IPS DF 6.9 (cell line): ENCODE measurements at regions not wholly inside any gene's neighbourhood (a gene's known extent, or its start where the extent isn't known, plus 50 kb on each side); places are given as distances from the start of the nearest gene placed in this dataset.

Source experiments
- DNase-seq: peaks from one replicate; pipeline ENCODE4 v3.0.0-alpha.2; 2013; ENCODE audit warnings: low read depth, low spot score
- H3K27ac ChIP-seq: one replicate; pipeline ENCODE4 v1.5.1; 2013; ENCODE audit warnings: low read length, control low read depth
- H3K27me3 ChIP-seq: 2 replicates; pipeline ENCODE4 v1.6.1; 2013; ENCODE audit warnings: mild to moderate bottlenecking, low read length; ENCODE audit not compliant: control insufficient read depth, insufficient read depth
- H3K36me3 ChIP-seq: 2 replicates; pipeline ENCODE4 v1.6.1; 2013; ENCODE audit warnings: low read length; ENCODE audit not compliant: control insufficient read depth, insufficient read depth
- H3K4me1 ChIP-seq: 2 replicates; pipeline ENCODE4 v1.6.1; 2013; ENCODE audit warnings: low read length; ENCODE audit not compliant: control insufficient read depth, insufficient read depth
- H3K4me3 ChIP-seq: 2 replicates; pipeline ENCODE4 v1.5.1; 2013; ENCODE audit warnings: mild to moderate bottlenecking, low read length
- H3K9me3 ChIP-seq: 2 replicates; pipeline ENCODE4 v1.6.1; 2013; ENCODE audit warnings: low read length, inconsistent platforms; ENCODE audit not compliant: control insufficient read depth, insufficient read depth
- WGBS: extraction: QIAGEN DNeasy Blood & Tissue Kit; methylation state at CpG from one replicate; pipeline ENCODE4 v1.1.7; 2013; ENCODE audit warnings: mixed read lengths, missing lambda C conversion rate; ENCODE audit not compliant: insufficient read length, insufficient coverage; 5-methylcytosine and 5-hydroxymethylcytosine counted together

- Histone ChIP-seq H3K9me3 (no peaks in the 10 kb centered on the region), H3K4me1 (no peaks in the 10 kb centered on the region), H3K4me3 (no peak overlapping the region), H3K27ac (no peak overlapping the region), H3K36me3 (no peaks in the 10 kb centered on the region), H3K27me3 (no peaks in the 10 kb centered on the region)
- no peak for DNase-seq
- WGBS: no CpG with 5 or more reads among the region's 1 CpG
Observed at GRCh38 chr13:100837631-100838030, 163.0 kb upstream of the TMTC4 start.

- no peak for DNase-seq
- Histone ChIP-seq H3K9me3 (no peaks in the 10 kb centered on the region), H3K27ac (no peak overlapping the region), H3K27me3 (no peaks in the 10 kb centered on the region), H3K4me1 (no peaks in the 10 kb centered on the region), H3K36me3 (no peaks in the 10 kb centered on the region), H3K4me3 (no peak overlapping the region)
- WGBS: no CpG with 5 or more reads among the region's 4 CpGs
Observed at GRCh38 chr13:100836711-100837110, 162.1 kb upstream of the TMTC4 start.

GRCh38 chr13:100835695-100836094, 161.1 kb upstream of the TMTC4 start:
- Histone ChIP-seq H3K27me3 (no peaks in the 10 kb centered on the region), H3K4me1 (no peaks in the 10 kb centered on the region), H3K9me3 (no peaks in the 10 kb centered on the region), H3K27ac (no peak overlapping the region), H3K4me3 (no peak overlapping the region), H3K36me3 (no peaks in the 10 kb centered on the region)
- no peak for DNase-seq
- no CpG with 5 or more reads among the region's 5 CpGs for WGBS

GRCh38 chr13:100833427-100833826, 158.8 kb upstream of the TMTC4 start:
- no peak overlapping the region for H3K27ac ChIP-seq
- no peak for DNase-seq
- no CpG with 5 or more reads among the region's 6 CpGs for whole genome bisulfite sequencing
- no peaks in the 10 kb centered on the region for H3K4me1 ChIP-seq
- no peaks in the 10 kb centered on the region for H3K27me3 ChIP-seq
- H3K9me3 ChIP-seq: no peaks in the 10 kb centered on the region
- no peak overlapping the region for H3K4me3 ChIP-seq
- no peaks in the 10 kb centered on the region for H3K36me3 ChIP-seq

GRCh38 chr13:100828226-100828625, 153.6 kb upstream of the TMTC4 start:
- no peaks in the 10 kb centered on the region for H3K4me1 ChIP-seq
- no peaks in the 10 kb centered on the region for H3K36me3 ChIP-seq
- H3K27me3 ChIP-seq: no peaks in the 10 kb centered on the region
- no peak overlapping the region for H3K4me3 ChIP-seq
- H3K27ac ChIP-seq: no peak overlapping the region
- DNase-seq: peak; percentile 13
- WGBS: no CpG with 5 or more reads among the region's 5 CpGs
- H3K9me3 ChIP-seq: no peaks in the 10 kb centered on the region

- Histone ChIP-seq H3K27me3 (no peaks in the 10 kb centered on the region), H3K9me3 (no peaks in the 10 kb centered on the region), H3K27ac (no peak overlapping the region), H3K4me3 (no peak overlapping the region), H3K36me3 (no peaks in the 10 kb centered on the region), H3K4me1 (no peaks in the 10 kb centered on the region)
- DNase-seq: no peak
- WGBS: no CpG with 5 or more reads among the region's 8 CpGs
Observed at GRCh38 chr13:100827489-100828176, 153.0 kb upstream of the TMTC4 start.

- H3K4me3 ChIP-seq: no peak overlapping the region
- H3K27ac ChIP-seq: no peak overlapping the region
- no CpG with 5 or more reads among the region's 3 CpGs for WGBS
- no peaks in the 10 kb centered on the region for H3K36me3 ChIP-seq
- no peaks in the 10 kb centered on the region for H3K9me3 ChIP-seq
- no peak for DNase-seq
- H3K27me3 ChIP-seq: no peaks in the 10 kb centered on the region
- no peaks in the 10 kb centered on the region for H3K4me1 ChIP-seq
Observed at GRCh38 chr13:100826441-100826840, 151.8 kb upstream of the TMTC4 start.

GRCh38 chr13:100825557-100825956, 151.0 kb upstream of the TMTC4 start:
- WGBS: no CpG with 5 or more reads among the region's 3 CpGs

GRCh38 chr13:100824366-100824765, 149.8 kb upstream of the TMTC4 start:
- Histone ChIP-seq H3K27ac (no peak overlapping the region), H3K4me1 (0 out of 2 replicates have a peak, but pooled peaks cover 1% of the 10 kb centered on the region), H3K9me3 (no peaks in the 10 kb centered on the region), H3K4me3 (no peak overlapping the region), H3K36me3 (no peaks in the 10 kb centered on the region), H3K27me3 (no peaks in the 10 kb centered on the region)
- no CpG with 5 or more reads among the region's 3 CpGs for WGBS
- DNase-seq: no peak

More at GRCh38 chr13:100825557-100825956, 151.0 kb upstream of the TMTC4 start:
- no peak overlapping the region for H3K27ac ChIP-seq
- H3K4me3 ChIP-seq: no peak overlapping the region
- DNase-seq: no peak
- 0 out of 2 replicates have a peak, but pooled peaks cover 1% of the 10 kb centered on the region for H3K4me1 ChIP-seq
- H3K27me3 ChIP-seq: no peaks in the 10 kb centered on the region
- no peaks in the 10 kb centered on the region for H3K9me3 ChIP-seq
- no peaks in the 10 kb centered on the region for H3K36me3 ChIP-seq

GRCh38 chr13:100823448-100823847, 148.9 kb upstream of the TMTC4 start:
- Histone ChIP-seq H3K27me3 (no peaks in the 10 kb centered on the region), H3K9me3 (no peaks in the 10 kb centered on the region), H3K4me1 (0 out of 2 replicates have a peak, but pooled peaks cover 1% of the 10 kb centered on the region), H3K36me3 (no peaks in the 10 kb centered on the region), H3K4me3 (no peak overlapping the region), H3K27ac (no peak overlapping the region)
- no CpG with 5 or more reads among the region's 3 CpGs for WGBS
- DNase-seq: no peak

GRCh38 chr13:100822871-100823443, 148.4 kb upstream of the TMTC4 start:
- H3K27ac ChIP-seq: no peak overlapping the region
- DNase-seq: no peak
- no CpG with 5 or more reads among the region's 6 CpGs for WGBS

More at GRCh38 chr13:100822871-100823443, 148.4 kb upstream of the TMTC4 start:
- H3K4me3 ChIP-seq: no peak overlapping the region
- H3K27me3 ChIP-seq: no peaks in the 10 kb centered on the region
- H3K9me3 ChIP-seq: no peaks in the 10 kb centered on the region
- H3K36me3 ChIP-seq: no peaks in the 10 kb centered on the region
- 0 out of 2 replicates have a peak, but pooled peaks cover 1% of the 10 kb centered on the region for H3K4me1 ChIP-seq
